ENCODE measurements at regions not wholly inside any gene's neighbourhood (a gene's known extent, or its start where the extent isn't known, plus 50 kb on each side); places are given as distances from the start of the nearest gene placed in this dataset.

GRCh38 chr21:35316933-35317332 is 267.8 kb upstream of the RUNX1 start:
- no peak for DNase-seq
- no peaks in the 10 kb centered on the region for H3F3A ChIP-seq (ENCODE audit: insufficient read depth, low read length)
- no peak overlapping the region for H3K9ac ChIP-seq (ENCODE audit: low read length)
- no peak overlapping the region for H3K4me2 ChIP-seq (ENCODE audit: low read depth, low read length)
- no peak overlapping the region for H3K27ac ChIP-seq (ENCODE audit: low read length)
- no peaks in the 10 kb centered on the region for H3K4me1 ChIP-seq (ENCODE audit: low read length)
- H3K9me2 ChIP-seq (replicated peaks; ENCODE audit: insufficient read depth, low read length), result no peaks in the 10 kb centered on the region
- H2AFZ ChIP-seq (ENCODE audit: low read length), result no peak overlapping the region
- H3K4me3 ChIP-seq (ENCODE audit: low read length), result no peak overlapping the region
- no peaks in the 10 kb centered on the region for H3K27me3 ChIP-seq (replicated peaks; ENCODE audit: insufficient read depth, low read length)
- no peaks in the 10 kb centered on the region for H3K9me3 ChIP-seq (replicated peaks; ENCODE audit: insufficient read depth, low read length)
- H3K36me3 ChIP-seq (replicated peaks; ENCODE audit: insufficient read depth, low read length), result no peaks in the 10 kb centered on the region
- TF ChIP-seq EZH2 (optimal IDR thresholded peaks at IDR 0.05; ENCODE audit: low read depth, low read length) (no peak), CTCF (IDR thresholded peaks at IDR 0.05; ENCODE audit: low read length) (no peak), EZH2phosphoT487 (IDR thresholded peaks at IDR 0.05; ENCODE audit: low read length) (no peak)
- no peaks in the 10 kb centered on the region for H3K79me2 ChIP-seq (ENCODE audit: low read length)
- no peaks in the 10 kb centered on the region for H4K20me1 ChIP-seq (ENCODE audit: insufficient read depth, low read length)

- no peaks in the 10 kb centered on the region for H3K27me3 ChIP-seq (replicated peaks; ENCODE audit: insufficient read depth, low read length)
- no peaks in the 10 kb centered on the region for H3K9me3 ChIP-seq (replicated peaks; ENCODE audit: insufficient read depth, low read length)
- H2AFZ ChIP-seq (ENCODE audit: low read length), result no peak overlapping the region
- no peaks in the 10 kb centered on the region for H3K9me2 ChIP-seq (replicated peaks; ENCODE audit: insufficient read depth, low read length)
- H3K36me3 ChIP-seq (replicated peaks; ENCODE audit: insufficient read depth, low read length), result no peaks in the 10 kb centered on the region
- H3K9ac ChIP-seq (ENCODE audit: low read length), result no peak overlapping the region
- H3F3A ChIP-seq (ENCODE audit: insufficient read depth, low read length), result no peaks in the 10 kb centered on the region
- DNase-seq, result no peak
- no peaks in the 10 kb centered on the region for H3K4me1 ChIP-seq (ENCODE audit: low read length)
- TF ChIP-seq CTCF (IDR thresholded peaks at IDR 0.05; ENCODE audit: low read length), result no peak
- no peak for TF ChIP-seq EZH2phosphoT487 (IDR thresholded peaks at IDR 0.05; ENCODE audit: low read length)
- no peak for TF ChIP-seq EZH2 (optimal IDR thresholded peaks at IDR 0.05; ENCODE audit: low read depth, low read length)
- H3K27ac ChIP-seq (ENCODE audit: low read length), result no peak overlapping the region
- no peaks in the 10 kb centered on the region for H3K79me2 ChIP-seq (ENCODE audit: low read length)
- no peak overlapping the region for H3K4me3 ChIP-seq (ENCODE audit: low read length)
- H4K20me1 ChIP-seq (ENCODE audit: insufficient read depth, low read length), result no peaks in the 10 kb centered on the region
- no peak overlapping the region for H3K4me2 ChIP-seq (ENCODE audit: low read depth, low read length)
Observed at GRCh38 chr21:35316456-35316855, 267.4 kb upstream of the RUNX1 start.

DNA sequence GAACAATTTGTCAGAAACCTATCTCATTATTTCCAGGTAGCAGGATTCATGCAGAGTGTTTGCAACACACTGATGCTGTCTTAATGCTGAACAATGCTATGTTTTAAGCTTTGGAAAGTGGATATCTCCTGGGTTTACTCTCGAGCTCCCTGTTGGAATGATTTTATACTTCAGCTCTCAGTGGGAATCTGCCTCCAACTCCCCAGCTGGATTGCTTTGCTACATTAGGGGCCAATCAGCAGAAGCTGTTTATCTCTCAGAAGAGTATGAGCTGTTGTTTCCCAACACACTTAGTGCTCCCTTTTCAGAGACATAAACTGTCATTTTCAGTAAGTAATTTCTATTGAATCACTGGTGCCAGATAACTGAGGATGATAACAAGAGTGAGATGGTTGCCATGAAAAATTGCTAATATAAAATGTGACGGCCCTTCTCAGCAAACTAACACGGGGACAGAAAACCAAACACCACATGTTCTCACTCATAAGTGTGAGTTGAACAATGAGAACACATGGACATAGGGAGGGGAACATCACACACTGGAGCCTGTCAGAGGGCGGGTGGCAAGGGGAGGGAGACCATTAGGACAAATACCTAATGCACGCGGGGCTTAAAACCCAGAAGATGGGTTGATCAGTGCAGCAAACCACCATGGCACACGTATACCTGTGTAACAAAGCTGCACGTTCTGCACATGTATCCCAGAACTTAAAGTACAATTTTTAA is 265.9 kb upstream of the RUNX1 start:
- DNase-seq, result no peak
- H3K4me1 ChIP-seq (ENCODE audit: low read length), result no peaks in the 10 kb centered on the region
- H4K20me1 ChIP-seq (ENCODE audit: insufficient read depth, low read length), result no peaks in the 10 kb centered on the region
- no peaks in the 10 kb centered on the region for H3K27me3 ChIP-seq (replicated peaks; ENCODE audit: insufficient read depth, low read length)
- no peaks in the 10 kb centered on the region for H3F3A ChIP-seq (ENCODE audit: insufficient read depth, low read length)
- H3K79me2 ChIP-seq (ENCODE audit: low read length), result no peaks in the 10 kb centered on the region
- H3K9me3 ChIP-seq (replicated peaks; ENCODE audit: insufficient read depth, low read length), result no peaks in the 10 kb centered on the region
- H2AFZ ChIP-seq (ENCODE audit: low read length), result no peak overlapping the region
- H3K4me3 ChIP-seq (ENCODE audit: low read length), result no peak overlapping the region
- TF ChIP-seq EZH2phosphoT487 (IDR thresholded peaks at IDR 0.05; ENCODE audit: low read length) (no peak), CTCF (IDR thresholded peaks at IDR 0.05; ENCODE audit: low read length) (no peak), EZH2 (optimal IDR thresholded peaks at IDR 0.05; ENCODE audit: low read depth, low read length) (no peak)
- no peak overlapping the region for H3K9ac ChIP-seq (ENCODE audit: low read length)
- H3K9me2 ChIP-seq (replicated peaks; ENCODE audit: insufficient read depth, low read length), result no peaks in the 10 kb centered on the region
- H3K27ac ChIP-seq (ENCODE audit: low read length), result no peak overlapping the region
- no peak overlapping the region for H3K4me2 ChIP-seq (ENCODE audit: low read depth, low read length)
- H3K36me3 ChIP-seq (replicated peaks; ENCODE audit: insufficient read depth, low read length), result no peaks in the 10 kb centered on the region
